K562 (cell line): ENCODE measurements at regions not wholly inside any gene's neighbourhood (a gene's known extent, or its start where the extent isn't known, plus 50 kb on each side); places are given as distances from the start of the nearest gene placed in this dataset.
"Not testable (repeated sequence)": the region's sequence is repeated elsewhere in the genome, so short reads cannot be mapped to it uniquely, and the experiment has no call there.

Experiments used
- KLF10 ChIP-seq: fragments of 250-450 bp; sonication (Bioruptor Pico); IDR thresholded peaks from 2 replicates; pipeline ENCODE4 v1.6.1; 2021; ENCODE audit warnings: matching md5 sums
- MTA1 ChIP-seq: fragments of 450-650 bp; IDR thresholded peaks from 2 replicates; pipeline ENCODE4 v1.6.1; 2017; ENCODE audit warnings: borderline replicate concordance
- RBFOX2 ChIP-seq: fragments of 200-400 bp; formaldehyde crosslinking; IDR thresholded peaks from 2 replicates; pipeline ENCODE4 v1.6.1; 2017; ENCODE audit warnings: low read depth, mild to moderate bottlenecking, low read length, moderate library complexity
- RNF2 ChIP-seq: sonication (generic); IDR thresholded peaks from 2 replicates; pipeline ENCODE4 v1.6.1; 2016
- ZNF133 ChIP-seq: fragments of 250-450 bp; sonication (Bioruptor Pico); IDR thresholded peaks from 2 replicates; pipeline ENCODE4 v1.4.0; 2020; ENCODE audit warnings: mild to moderate bottlenecking
- TF ChIP-seq, protein P1 (sequence below): fragments of 250-450 bp; sonication (Bioruptor Pico); IDR thresholded peaks from 2 replicates; pipeline ENCODE4 v1.8.0; 2021; ENCODE audit warnings: moderate library complexity, mild to moderate bottlenecking, inconsistent platforms
- TF ChIP-seq, protein P2 (sequence below), 3 experiments: IDR thresholded peaks in 2 of 3; conservative IDR thresholded peaks in 1 of 3; 2 replicates each; pipeline ENCODE4 v1.5.1; 2011 to 2012; ENCODE audit warnings: low read length in 3 of 3, mild to moderate bottlenecking in 3 of 3, control low read depth in 2 of 3, improper control_type of control experiment in 1 of 3, inconsistent platforms in 1 of 3, low read depth in 1 of 3, mixed read lengths in 1 of 3, moderate library complexity in 1 of 3; ENCODE audit not compliant: insufficient read depth in 2 of 3

DNA sequence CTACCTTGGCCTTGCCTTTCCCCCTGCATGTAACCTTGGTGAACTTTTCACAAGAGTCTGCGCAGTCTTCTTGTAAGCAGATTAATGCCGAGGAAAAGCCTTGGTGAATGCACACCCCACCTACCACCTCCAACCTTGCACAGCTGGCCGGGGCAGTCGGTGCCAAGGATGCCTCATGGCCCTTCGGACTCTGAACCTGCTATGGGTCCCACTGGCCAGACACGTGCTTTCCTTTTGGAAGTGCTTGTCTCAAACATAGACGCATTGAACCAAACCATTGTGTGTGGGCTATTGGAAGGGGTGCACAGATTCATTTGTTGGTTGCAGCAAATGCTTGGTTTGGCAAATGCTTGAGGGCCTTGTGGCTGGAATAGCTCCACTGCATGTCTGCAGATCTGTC is 109.0 kb upstream of the PLGLB2 start:
- TF ChIP-seq, protein P1, sequence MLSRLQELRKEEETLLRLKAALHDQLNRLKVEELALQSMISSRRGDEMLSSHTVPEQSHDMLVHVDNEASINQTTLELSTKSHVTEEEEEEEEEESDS = not testable (repeated sequence)
- TF ChIP-seq, protein P2, sequence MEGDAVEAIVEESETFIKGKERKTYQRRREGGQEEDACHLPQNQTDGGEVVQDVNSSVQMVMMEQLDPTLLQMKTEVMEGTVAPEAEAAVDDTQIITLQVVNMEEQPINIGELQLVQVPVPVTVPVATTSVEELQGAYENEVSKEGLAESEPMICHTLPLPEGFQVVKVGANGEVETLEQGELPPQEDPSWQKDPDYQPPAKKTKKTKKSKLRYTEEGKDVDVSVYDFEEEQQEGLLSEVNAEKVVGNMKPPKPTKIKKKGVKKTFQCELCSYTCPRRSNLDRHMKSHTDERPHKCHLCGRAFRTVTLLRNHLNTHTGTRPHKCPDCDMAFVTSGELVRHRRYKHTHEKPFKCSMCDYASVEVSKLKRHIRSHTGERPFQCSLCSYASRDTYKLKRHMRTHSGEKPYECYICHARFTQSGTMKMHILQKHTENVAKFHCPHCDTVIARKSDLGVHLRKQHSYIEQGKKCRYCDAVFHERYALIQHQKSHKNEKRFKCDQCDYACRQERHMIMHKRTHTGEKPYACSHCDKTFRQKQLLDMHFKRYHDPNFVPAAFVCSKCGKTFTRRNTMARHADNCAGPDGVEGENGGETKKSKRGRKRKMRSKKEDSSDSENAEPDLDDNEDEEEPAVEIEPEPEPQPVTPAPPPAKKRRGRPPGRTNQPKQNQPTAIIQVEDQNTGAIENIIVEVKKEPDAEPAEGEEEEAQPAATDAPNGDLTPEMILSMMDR (IDR thresholded peaks at IDR 0.05 in 2 of 3, conservative IDR thresholded peaks at IDR 0.05 in 1 of 3; ENCODE audit: insufficient read depth in 2 of 3, low read depth in 1 of 3, low read length in 3 of 3) = not testable (repeated sequence)
- TF ChIP-seq MTA1; RBFOX2; KLF10 (CRISPR knock-in tag); RNF2; ZNF133 (CRISPR knock-in tag): not testable (repeated sequence)
